Naive thymus-derived CD8-positive, alpha-beta T cell (primary cell): ENCODE measurements at regions not wholly inside any gene's neighbourhood (a gene's known extent, or its start where the extent isn't known, plus 50 kb on each side); places are given as distances from the start of the nearest gene placed in this dataset.

Experiments used
- ATAC-seq, 2 donors: fragments of 150-1000 bp; cut with Tn5 transposase in 1 of 2; sonication (Bioruptor Pico), chemical (Tn5 transposase) in 1 of 2; 1 replicate in 1 of 2; 2 replicates in 1 of 2; pipeline ENCODE4 v1.10.0; 2021; ENCODE audit warnings: mild to moderate bottlenecking in 2 of 2, moderate library complexity in 2 of 2
- POLR2A ChIA-PET: fragments of 350-600 bp; sonication (Branson Sonifier 250); formaldehyde crosslinking; loops from one replicate; lab custom pipeline; 2021; ENCODE audit warnings: antibody characterized with exemption; lab: Charles Lee
- DNase-seq, 10 donors: peaks; one replicate each; pipeline versions ENCODE4 v3.0.0 to v3.0.0-alpha.2; 2020 to 2022
- H3K27ac Mint-ChIP-seq, 10 donors: one replicate each; pipeline ENCODE4 v1.8.0; 2020 to 2022; ENCODE audit warnings: mild to moderate bottlenecking in 10 of 10, mixed read lengths in 10 of 10, moderate library complexity in 4 of 10, inconsistent platforms in 1 of 10
- H3K27me3 Mint-ChIP-seq, 5 donors: one replicate each; pipeline ENCODE4 v1.8.0; 2021 to 2022; ENCODE audit warnings: mixed read lengths in 5 of 5
- H3K36me3 Mint-ChIP-seq, 3 donors: one replicate each; pipeline ENCODE4 v1.8.0; 2020 to 2022; ENCODE audit warnings: mixed read lengths in 3 of 3, mild to moderate bottlenecking in 2 of 3, inconsistent platforms in 1 of 3
- H3K4me1 Mint-ChIP-seq, 4 donors: one replicate each; pipeline ENCODE4 v1.8.0; 2021 to 2022; ENCODE audit warnings: mixed read lengths in 4 of 4
- H3K4me3 Mint-ChIP-seq, 10 donors: one replicate each; pipeline ENCODE4 v1.8.0; 2020 to 2022; ENCODE audit warnings: mild to moderate bottlenecking in 10 of 10, mixed read lengths in 10 of 10, moderate library complexity in 6 of 10, inconsistent platforms in 1 of 10
- H3K9me3 Mint-ChIP-seq, 9 donors: one replicate each; pipeline ENCODE4 v1.8.0; 2020 to 2022; ENCODE audit warnings: mixed read lengths in 9 of 9, mild to moderate bottlenecking in 3 of 9, inconsistent platforms in 1 of 9, moderate library complexity in 1 of 9

- H3K4me1 Mint-ChIP-seq: peaks cover 0 to 2% (median 0%) of the 10 kb centered on the region in 4 donors
- POLR2A ChIA-PET: no interaction called here
- peaks cover 0 to 4% (median 2%) of the 10 kb centered on the region in 3 donors for H3K36me3 Mint-ChIP-seq
- peaks cover 0 to 10% (median 3%) of the 10 kb centered on the region in 5 donors for H3K27me3 Mint-ChIP-seq
- DNase-seq (no peak), ATAC-seq (no peak)
- no peak overlapping the region for H3K27ac Mint-ChIP-seq
- no peak overlapping the region for H3K4me3 Mint-ChIP-seq
- H3K9me3 Mint-ChIP-seq: peaks cover 0 to 5% (median 0%) of the 10 kb centered on the region in 9 donors
Observed at GRCh38 chr12:45599196-45599595, 130.3 kb upstream of the ARID2 start.

- ATAC-seq (no peak), DNase-seq (no peak)
- Mint-ChIP-seq H3K36me3 (peaks cover 0 to 14% (median 13%) of the 10 kb centered on the region in 3 donors), H3K27me3 (peaks cover 0 to 6% (median 2%) of the 10 kb centered on the region in 5 donors), H3K4me1 (peaks cover 0 to 2% (median 0%) of the 10 kb centered on the region in 4 donors), H3K4me3 (no peak overlapping the region), H3K9me3 (peaks cover 5 to 15% (median 9%) of the 10 kb centered on the region in 9 donors), H3K27ac (no peak overlapping the region)
- POLR2A ChIA-PET: no interaction called here
Observed at GRCh38 chr12:45601390-45601789, 128.1 kb upstream of the ARID2 start.

- Mint-ChIP-seq H3K36me3 (peaks cover 0 to 14% (median 13%) of the 10 kb centered on the region in 3 donors), H3K27me3 (peaks cover 0 to 6% (median 2%) of the 10 kb centered on the region in 5 donors), H3K4me1 (peaks cover 0 to 2% (median 0%) of the 10 kb centered on the region in 4 donors), H3K9me3 (peaks cover 5 to 15% (median 9%) of the 10 kb centered on the region in 9 donors), H3K4me3 (no peak overlapping the region), H3K27ac (no peak overlapping the region)
- POLR2A ChIA-PET: no interaction called here
- DNase-seq (no peak), ATAC-seq (no peak)
Observed at GRCh38 chr12:45601888-45602287, 127.6 kb upstream of the ARID2 start.

- DNase-seq (no peak), ATAC-seq (no peak)
- POLR2A ChIA-PET: no interaction called here
- H3K9me3 Mint-ChIP-seq: peaks cover 5 to 15% (median 9%) of the 10 kb centered on the region in 9 donors
- no peaks in the 10 kb centered on the region for H3K4me1 Mint-ChIP-seq
- peak overlapping the region in 1 of 10 donors; percentile 16 for H3K4me3 Mint-ChIP-seq
- no peak overlapping the region for H3K27ac Mint-ChIP-seq
- peaks cover 0 to 14% (median 13%) of the 10 kb centered on the region in 3 donors for H3K36me3 Mint-ChIP-seq
- H3K27me3 Mint-ChIP-seq: peaks cover 0 to 6% (median 1%) of the 10 kb centered on the region in 5 donors
Observed at GRCh38 chr12:45605624-45606023, 123.9 kb upstream of the ARID2 start.

GRCh38 chr12:45611061-45611460 is 118.4 kb upstream of the ARID2 start:
- no peak for ATAC-seq
- H3K27ac Mint-ChIP-seq: no peak overlapping the region
- H3K4me3 Mint-ChIP-seq: peak overlapping the region in 1 of 10 donors; percentile 22

GRCh38 chr12:45611495-45611894 is 118.0 kb upstream of the ARID2 start:
- Mint-ChIP-seq H3K36me3 (no peaks in the 10 kb centered on the region), H3K27me3 (peaks cover 0 to 9% (median 1%) of the 10 kb centered on the region in 5 donors), H3K4me1 (peaks cover 0 to 3% (median 2%) of the 10 kb centered on the region in 4 donors), H3K9me3 (no peaks in the 10 kb centered on the region), H3K27ac (no peak overlapping the region), H3K4me3 (peak overlapping the region in 1 of 10 donors; percentile 22)
- DNase-seq (no peak), ATAC-seq (no peak)
- POLR2A ChIA-PET: no interaction called here

More at GRCh38 chr12:45611061-45611460, 118.4 kb upstream of the ARID2 start:
- Mint-ChIP-seq H3K27me3 (peaks cover 0 to 9% (median 1%) of the 10 kb centered on the region in 5 donors), H3K9me3 (peaks cover 0 to 2% (median 0%) of the 10 kb centered on the region in 9 donors), H3K36me3 (peaks cover 0 to 2% (median 0%) of the 10 kb centered on the region in 3 donors), H3K4me1 (peaks cover 0 to 3% (median 2%) of the 10 kb centered on the region in 4 donors)
- POLR2A ChIA-PET: no interaction called here
- no peak for DNase-seq

GRCh38 chr12:45612044-45612794 is 117.3 kb upstream of the ARID2 start:
- peaks cover 0 to 9% (median 1%) of the 10 kb centered on the region in 5 donors for H3K27me3 Mint-ChIP-seq
- no peaks in the 10 kb centered on the region for H3K36me3 Mint-ChIP-seq
- POLR2A ChIA-PET: interaction anchor here (0.6 kb wide), 1 partner anchor 12 kb away, joined by 3 read pairs; no protein-coding TSS in a partner anchor
- H3K4me1 Mint-ChIP-seq: peaks cover 0 to 3% (median 2%) of the 10 kb centered on the region in 4 donors
- H3K27ac Mint-ChIP-seq: no peak overlapping the region
- ATAC-seq (no peak), DNase-seq (no peak)
- no peak overlapping the region for H3K4me3 Mint-ChIP-seq
- no peaks in the 10 kb centered on the region for H3K9me3 Mint-ChIP-seq

GRCh38 chr12:45613296-45613695 is 116.2 kb upstream of the ARID2 start:
- DNase-seq (no peak), ATAC-seq (no peak)
- H3K36me3 Mint-ChIP-seq: no peaks in the 10 kb centered on the region
- POLR2A ChIA-PET: no interaction called here
- peaks cover 0 to 3% (median 2%) of the 10 kb centered on the region in 4 donors for H3K4me1 Mint-ChIP-seq
- peaks cover 0 to 9% (median 1%) of the 10 kb centered on the region in 5 donors for H3K27me3 Mint-ChIP-seq
- no peak overlapping the region for H3K27ac Mint-ChIP-seq
- no peak overlapping the region for H3K4me3 Mint-ChIP-seq
- H3K9me3 Mint-ChIP-seq: no peaks in the 10 kb centered on the region

GRCh38 chr12:45613855-45614254 is 115.7 kb upstream of the ARID2 start:
- H3K27ac Mint-ChIP-seq: no peak overlapping the region
- H3K36me3 Mint-ChIP-seq: no peaks in the 10 kb centered on the region
- POLR2A ChIA-PET: no interaction called here
- DNase-seq (no peak), ATAC-seq (no peak)
- H3K4me1 Mint-ChIP-seq: peaks cover 0 to 3% (median 2%) of the 10 kb centered on the region in 4 donors
- no peaks in the 10 kb centered on the region for H3K9me3 Mint-ChIP-seq
- H3K4me3 Mint-ChIP-seq: no peak overlapping the region
- H3K27me3 Mint-ChIP-seq: peaks cover 0 to 6% (median 1%) of the 10 kb centered on the region in 5 donors

GRCh38 chr12:45615268-45615667 is 114.2 kb upstream of the ARID2 start:
- DNase-seq (no peak), ATAC-seq (no peak)
- Mint-ChIP-seq H3K27ac (no peak overlapping the region), H3K36me3 (no peaks in the 10 kb centered on the region), H3K27me3 (peaks cover 0 to 4% (median 2%) of the 10 kb centered on the region in 5 donors), H3K4me3 (no peak overlapping the region), H3K9me3 (no peaks in the 10 kb centered on the region), H3K4me1 (peaks cover 0 to 3% (median 2%) of the 10 kb centered on the region in 4 donors)
- POLR2A ChIA-PET: no interaction called here

GRCh38 chr12:45619736-45620135 is 109.8 kb upstream of the ARID2 start:
- POLR2A ChIA-PET: no interaction called here
- H3K27ac Mint-ChIP-seq: no peak overlapping the region
- ATAC-seq (no peak), DNase-seq (no peak)
- H3K9me3 Mint-ChIP-seq: peaks cover 0 to 9% (median 0%) of the 10 kb centered on the region in 9 donors
- H3K4me1 Mint-ChIP-seq: peaks cover 0 to 3% (median 0%) of the 10 kb centered on the region in 4 donors
- H3K4me3 Mint-ChIP-seq: no peak overlapping the region
- peaks cover 0 to 9% (median 7%) of the 10 kb centered on the region in 5 donors for H3K27me3 Mint-ChIP-seq
- H3K36me3 Mint-ChIP-seq: peaks cover 0 to 5% (median 5%) of the 10 kb centered on the region in 3 donors

- H3K36me3 Mint-ChIP-seq: peaks cover 0 to 5% (median 5%) of the 10 kb centered on the region in 3 donors
- DNase-seq (no peak), ATAC-seq (no peak)
- H3K9me3 Mint-ChIP-seq: peaks cover 0 to 9% (median 0%) of the 10 kb centered on the region in 9 donors
- H3K4me3 Mint-ChIP-seq: no peak overlapping the region
- peaks cover 0 to 9% (median 7%) of the 10 kb centered on the region in 5 donors for H3K27me3 Mint-ChIP-seq
- H3K4me1 Mint-ChIP-seq: no peaks in the 10 kb centered on the region
- POLR2A ChIA-PET: no interaction called here
- H3K27ac Mint-ChIP-seq: no peak overlapping the region
Observed at GRCh38 chr12:45621703-45622102, 107.8 kb upstream of the ARID2 start.
